ENCODE measurements at regions not wholly inside any gene's neighbourhood (a gene's known extent, or its start where the extent isn't known, plus 50 kb on each side); places are given as distances from the start of the nearest gene placed in this dataset.

GRCh38 chr2:236632295-236633218 lies 62.9 kb downstream of the ACKR3 start:
- H3K4me1 ChIP-seq = no peaks in the 10 kb centered on the region
- no peaks in the 10 kb centered on the region for H3K9me3 ChIP-seq
- no peaks in the 10 kb centered on the region for H3K36me3 ChIP-seq (replicated peaks)
- H3K27me3 ChIP-seq (ENCODE audit: low read depth) = no peaks in the 10 kb centered on the region
- no peak for DNase-seq (ENCODE audit: low spot score in 2 of 2)
- H3K4me3 ChIP-seq = no peak overlapping the region
- in situ Hi-C loops (cut with MboI; ENCODE audit: low sequenced_read_pairs) = no loop called here

DNA sequence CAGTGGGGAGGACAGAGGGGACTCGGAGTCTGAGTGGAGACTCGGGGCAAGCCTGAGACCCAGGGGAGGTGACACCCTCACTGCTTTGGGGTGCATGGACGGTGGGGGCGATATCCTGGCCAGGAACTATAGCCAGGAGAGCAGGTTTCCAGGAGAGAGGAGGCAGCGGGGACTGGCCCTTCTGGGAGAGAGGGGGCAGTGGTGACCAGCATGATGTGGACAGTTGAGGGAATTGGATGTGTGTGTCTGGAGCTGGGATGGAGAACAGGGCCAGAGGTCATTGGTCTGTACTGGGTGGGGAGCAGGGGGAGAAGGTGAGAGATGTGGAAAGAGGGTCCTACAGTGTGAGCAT lies 63.6 kb downstream of the ACKR3 start:
- no peaks in the 10 kb centered on the region for H3K36me3 ChIP-seq (replicated peaks)
- in situ Hi-C loops (cut with MboI; ENCODE audit: low sequenced_read_pairs) = no loop called here
- no peaks in the 10 kb centered on the region for H3K27me3 ChIP-seq (ENCODE audit: low read depth)
- no peaks in the 10 kb centered on the region for H3K9me3 ChIP-seq
- DNase-seq (ENCODE audit: low spot score in 2 of 2) = no peak
- no peaks in the 10 kb centered on the region for H3K4me1 ChIP-seq
- no peak overlapping the region for H3K4me3 ChIP-seq

DNA sequence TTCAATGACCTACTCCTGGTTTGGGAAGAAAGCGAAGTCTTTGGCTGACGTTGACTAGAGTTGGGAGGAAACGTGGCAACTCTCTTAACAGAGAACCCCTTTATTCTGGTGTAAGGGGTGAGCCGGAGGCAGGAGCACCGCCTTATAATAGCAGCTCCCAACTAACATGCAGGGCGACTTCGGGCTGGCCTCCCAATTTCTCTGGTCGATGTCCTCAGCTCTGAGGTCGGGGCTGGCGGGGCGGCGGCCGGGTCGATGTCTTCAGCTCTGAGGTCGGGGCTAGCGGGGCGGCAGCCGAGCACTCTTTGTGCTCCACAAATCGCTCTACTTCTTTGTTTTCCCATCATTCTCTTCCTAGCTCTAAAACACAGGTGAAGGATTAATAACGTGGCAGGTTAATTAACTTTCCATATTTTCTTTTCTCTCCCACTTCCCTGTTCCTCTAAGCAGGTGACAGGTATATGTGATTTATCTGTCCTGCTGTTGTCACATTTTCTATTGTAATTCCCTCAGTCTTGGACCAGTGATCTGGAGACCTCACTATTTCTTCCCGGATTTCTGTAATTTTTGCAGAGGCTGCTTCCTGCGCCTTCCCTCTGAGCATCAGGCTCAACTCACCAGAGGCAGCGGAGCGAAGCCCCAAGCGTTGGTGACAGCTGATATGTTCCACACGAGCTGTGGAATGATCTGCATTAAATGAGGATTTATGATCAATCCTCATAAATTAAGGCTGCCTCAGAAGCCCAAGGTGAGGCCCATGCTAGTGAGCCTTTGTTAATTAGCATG lies 64.3 kb downstream of the ACKR3 start:
- H3K36me3 ChIP-seq (replicated peaks) = no peaks in the 10 kb centered on the region
- in situ Hi-C loops (cut with MboI; ENCODE audit: low sequenced_read_pairs) = no loop called here
- H3K4me3 ChIP-seq = no peak overlapping the region
- no peaks in the 10 kb centered on the region for H3K27me3 ChIP-seq (ENCODE audit: low read depth)
- H3K4me1 ChIP-seq = no peaks in the 10 kb centered on the region
- no peak for DNase-seq (ENCODE audit: low spot score in 2 of 2)
- H3K9me3 ChIP-seq = no peaks in the 10 kb centered on the region

- in situ Hi-C loops (cut with MboI; ENCODE audit: low sequenced_read_pairs) = no loop called here
- no peak for DNase-seq (ENCODE audit: low spot score in 2 of 2)
- Histone ChIP-seq H3K36me3 (replicated peaks) (no peaks in the 10 kb centered on the region), H3K4me3 (no peak overlapping the region), H3K27me3 (ENCODE audit: low read depth) (no peaks in the 10 kb centered on the region), H3K9me3 (no peaks in the 10 kb centered on the region), H3K4me1 (no peaks in the 10 kb centered on the region)
These were observed 66.6 kb downstream of the ACKR3 start for GRCh38 chr2:236636261-236636660.

DNA sequence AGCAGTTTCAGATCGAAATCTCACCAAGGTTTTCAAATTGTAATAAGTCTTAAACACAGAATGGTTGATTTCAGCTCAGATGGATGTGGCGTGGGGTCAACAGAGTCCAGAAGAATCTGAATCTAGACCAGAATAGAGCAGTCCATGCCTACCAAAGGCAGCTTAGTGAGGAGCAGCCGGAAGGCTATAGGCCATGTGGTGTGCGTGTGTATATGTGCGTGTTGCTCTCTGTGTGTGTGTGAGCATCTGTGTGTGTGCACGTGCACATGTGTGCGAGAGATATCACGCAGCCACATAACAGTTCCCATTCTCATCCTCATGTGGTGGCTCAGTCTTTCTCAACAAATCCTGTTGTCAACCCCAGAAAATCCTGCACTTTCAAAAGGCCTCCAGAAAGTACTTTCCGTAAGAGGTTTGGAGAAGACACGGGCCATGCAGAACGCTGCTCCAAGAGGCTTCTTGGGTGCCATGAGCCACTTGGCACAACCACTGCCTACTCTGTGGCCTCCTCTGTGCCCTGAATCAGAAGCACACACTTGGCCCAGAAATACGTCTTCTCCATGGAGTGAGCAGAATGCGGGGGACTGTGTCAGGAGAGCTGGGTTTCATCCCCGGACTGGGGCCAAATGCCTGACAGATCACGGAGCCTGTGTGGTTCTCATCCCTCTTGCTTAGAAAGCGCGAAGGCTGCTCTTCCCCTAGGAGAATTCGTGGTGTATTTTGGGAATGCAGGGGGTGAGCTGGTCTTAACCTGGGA lies 67.3 kb downstream of the ACKR3 start:
- DNase-seq (ENCODE audit: low spot score in 2 of 2) = no peak
- H3K4me1 ChIP-seq = no peaks in the 10 kb centered on the region
- in situ Hi-C loops (cut with MboI; ENCODE audit: low sequenced_read_pairs) = no loop called here
- H3K27me3 ChIP-seq (ENCODE audit: low read depth) = no peaks in the 10 kb centered on the region
- H3K36me3 ChIP-seq (replicated peaks) = no peaks in the 10 kb centered on the region
- H3K9me3 ChIP-seq = no peaks in the 10 kb centered on the region
- no peak overlapping the region for H3K4me3 ChIP-seq

GRCh38 chr2:236637686-236638569 lies 68.3 kb downstream of the ACKR3 start:
- in situ Hi-C loops (cut with MboI; ENCODE audit: low sequenced_read_pairs) = no loop called here
- no peak for DNase-seq (ENCODE audit: low spot score in 2 of 2)
- no peaks in the 10 kb centered on the region for H3K27me3 ChIP-seq (ENCODE audit: low read depth)
- no peaks in the 10 kb centered on the region for H3K4me1 ChIP-seq
- no peaks in the 10 kb centered on the region for H3K9me3 ChIP-seq
- no peaks in the 10 kb centered on the region for H3K36me3 ChIP-seq (replicated peaks)
- no peak overlapping the region for H3K4me3 ChIP-seq

- DNase-seq (ENCODE audit: low spot score in 2 of 2) = no peak
- no peaks in the 10 kb centered on the region for H3K27me3 ChIP-seq (ENCODE audit: low read depth)
- no peaks in the 10 kb centered on the region for H3K36me3 ChIP-seq (replicated peaks)
- no peaks in the 10 kb centered on the region for H3K4me1 ChIP-seq
- H3K9me3 ChIP-seq = no peaks in the 10 kb centered on the region
- no peak overlapping the region for H3K4me3 ChIP-seq
- in situ Hi-C loops (cut with MboI; ENCODE audit: low sequenced_read_pairs) = no loop called here
These were observed 69.1 kb downstream of the ACKR3 start for GRCh38 chr2:236638707-236639106.

GRCh38 chr2:236639461-236640235 lies 70.0 kb downstream of the ACKR3 start:
- no peaks in the 10 kb centered on the region for H3K27me3 ChIP-seq (ENCODE audit: low read depth)
- no peak overlapping the region for H3K4me3 ChIP-seq
- H3K9me3 ChIP-seq = no peaks in the 10 kb centered on the region
- H3K36me3 ChIP-seq (replicated peaks) = no peaks in the 10 kb centered on the region
- in situ Hi-C loops (cut with MboI; ENCODE audit: low sequenced_read_pairs) = no loop called here
- no peak for DNase-seq (ENCODE audit: low spot score in 2 of 2)
- no peaks in the 10 kb centered on the region for H3K4me1 ChIP-seq

- Histone ChIP-seq H3K27me3 (ENCODE audit: low read depth) (no peaks in the 10 kb centered on the region), H3K4me1 (no peaks in the 10 kb centered on the region), H3K36me3 (replicated peaks) (no peaks in the 10 kb centered on the region), H3K4me3 (no peak overlapping the region), H3K9me3 (no peaks in the 10 kb centered on the region)
- in situ Hi-C loops (cut with MboI; ENCODE audit: low sequenced_read_pairs) = no loop called here
- no peak for DNase-seq (ENCODE audit: low spot score in 2 of 2)
These were observed 71.6 kb downstream of the ACKR3 start for GRCh38 chr2:236641051-236641726.

DNA sequence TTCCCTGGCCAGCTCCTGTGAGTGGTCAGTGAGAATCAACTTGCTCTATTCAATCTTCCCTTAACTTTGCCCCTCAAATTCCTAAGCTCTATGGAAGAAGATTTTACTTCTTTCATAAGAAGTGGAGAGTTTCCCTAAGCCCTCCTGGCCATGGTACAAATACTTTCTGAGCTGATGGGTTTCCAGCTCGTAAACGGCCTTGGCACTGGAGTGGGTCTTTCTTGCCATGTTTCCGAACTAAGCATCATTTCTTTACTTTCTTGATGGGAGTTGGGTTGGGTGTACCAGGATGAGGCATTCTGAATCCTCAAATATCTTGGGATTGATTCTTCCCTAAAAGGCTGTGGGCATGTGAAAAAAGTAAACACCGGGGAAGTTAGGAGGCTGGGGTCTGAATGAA lies 72.5 kb downstream of the ACKR3 start:
- no peaks in the 10 kb centered on the region for H3K27me3 ChIP-seq (ENCODE audit: low read depth)
- no peak for DNase-seq (ENCODE audit: low spot score in 2 of 2)
- no peak overlapping the region for H3K4me3 ChIP-seq
- H3K4me1 ChIP-seq = no peaks in the 10 kb centered on the region
- H3K36me3 ChIP-seq (replicated peaks) = no peaks in the 10 kb centered on the region
- no peaks in the 10 kb centered on the region for H3K9me3 ChIP-seq
- in situ Hi-C loops (cut with MboI; ENCODE audit: low sequenced_read_pairs) = no loop called here

- no peaks in the 10 kb centered on the region for H3K9me3 ChIP-seq
- H3K36me3 ChIP-seq (replicated peaks) = no peaks in the 10 kb centered on the region
- DNase-seq (ENCODE audit: low spot score in 2 of 2) = no peak
- no peaks in the 10 kb centered on the region for H3K27me3 ChIP-seq (ENCODE audit: low read depth)
- no peak overlapping the region for H3K4me3 ChIP-seq
- in situ Hi-C loops (cut with MboI; ENCODE audit: low sequenced_read_pairs) = no loop called here
- no peaks in the 10 kb centered on the region for H3K4me1 ChIP-seq
These were observed 73.1 kb downstream of the ACKR3 start for GRCh38 chr2:236642584-236643291.

- no peak for DNase-seq (ENCODE audit: low spot score in 2 of 2)
- no peak overlapping the region for H3K4me3 ChIP-seq
- no peaks in the 10 kb centered on the region for H3K27me3 ChIP-seq (ENCODE audit: low read depth)
- no peaks in the 10 kb centered on the region for H3K36me3 ChIP-seq (replicated peaks)
- no peaks in the 10 kb centered on the region for H3K4me1 ChIP-seq
- H3K9me3 ChIP-seq = no peaks in the 10 kb centered on the region
- in situ Hi-C loops (cut with MboI; ENCODE audit: low sequenced_read_pairs) = no loop called here
These were observed 73.9 kb downstream of the ACKR3 start for GRCh38 chr2:236643480-236643879.

Measured in HAP-1 (cell line).